8988T (cell line): ENCODE measurements at regions not wholly inside any gene's neighbourhood (a gene's known extent, or its start where the extent isn't known, plus 50 kb on each side); places are given as distances from the start of the nearest gene placed in this dataset.

ENCODE experiments used
- DNase-seq: peaks from one replicate; pipeline ENCODE4 v3.0.0; 2011

- DNase-seq, result no peak
Observed at GRCh38 chr6:105954148-105954547, 132.0 kb upstream of the PRDM1 start.

- no peak for DNase-seq
Observed at GRCh38 chr6:105952772-105953690, 133.1 kb upstream of the PRDM1 start.

- no peak for DNase-seq
Observed at GRCh38 chr6:105952326-105952725, 133.8 kb upstream of the PRDM1 start.

GRCh38 chr6:105951322-105951721, 134.8 kb upstream of the PRDM1 start:
- DNase-seq, result no peak

GRCh38 chr6:105949869-105950268, 136.3 kb upstream of the PRDM1 start:
- no peak for DNase-seq

GRCh38 chr6:105943514-105943913, 142.6 kb upstream of the PRDM1 start:
- DNase-seq, result no peak

GRCh38 chr6:105941621-105942412, 144.3 kb upstream of the PRDM1 start:
- DNase-seq, result no peak

- DNase-seq, result no peak
Observed at GRCh38 chr6:105940990-105941389, 145.1 kb upstream of the PRDM1 start.

GRCh38 chr6:105936972-105937371, 149.2 kb upstream of the PRDM1 start:
- DNase-seq, result no peak

GRCh38 chr6:105935416-105935815, 150.7 kb upstream of the PRDM1 start:
- no peak for DNase-seq

- DNase-seq, result no peak
Observed at GRCh38 chr6:105934708-105935107, 151.4 kb upstream of the PRDM1 start.

GRCh38 chr6:105932440-105932839, 153.7 kb upstream of the PRDM1 start:
- DNase-seq, result no peak

- no peak for DNase-seq
Observed at GRCh38 chr6:105929626-105930025, 156.5 kb upstream of the PRDM1 start.

GRCh38 chr6:105926318-105926717, 159.8 kb upstream of the PRDM1 start:
- DNase-seq, result no peak

GRCh38 chr6:105925706-105926105, 160.4 kb upstream of the PRDM1 start:
- DNase-seq, result no peak

- no peak for DNase-seq
Observed at GRCh38 chr6:105921781-105922180, 164.4 kb upstream of the PRDM1 start.

- DNase-seq, result no peak
Observed at GRCh38 chr6:105920071-105920470, 166.1 kb upstream of the PRDM1 start.

- no peak for DNase-seq
Observed at GRCh38 chr6:105917038-105917695, 169.0 kb upstream of the PRDM1 start.

- DNase-seq, result no peak
Observed at GRCh38 chr6:105911106-105911629, 175.0 kb upstream of the PRDM1 start.

GRCh38 chr6:105909106-105909505, 177.0 kb upstream of the PRDM1 start:
- no peak for DNase-seq

GRCh38 chr6:105907991-105908390, 178.1 kb upstream of the PRDM1 start:
- DNase-seq, result no peak

- no peak for DNase-seq
Observed at GRCh38 chr6:105907301-105907700, 178.8 kb upstream of the PRDM1 start.

GRCh38 chr6:105902401-105903031, 183.6 kb upstream of the PRDM1 start:
- DNase-seq, result no peak
